NCI-H2196 (cell line): ENCODE measurements at regions not wholly inside any gene's neighbourhood (a gene's known extent, or its start where the extent isn't known, plus 50 kb on each side); places are given as distances from the start of the nearest gene placed in this dataset.
"Not testable (repeated sequence)": the region's sequence is repeated elsewhere in the genome, so short reads cannot be mapped to it uniquely, and the experiment has no call there.

ENCODE experiments used
- DNase-seq: peaks from one replicate; lab custom pipeline; 2025; ENCODE audit not compliant: unreplicated experiment; lab: John Stamatoyannopoulos, UW

DNA sequence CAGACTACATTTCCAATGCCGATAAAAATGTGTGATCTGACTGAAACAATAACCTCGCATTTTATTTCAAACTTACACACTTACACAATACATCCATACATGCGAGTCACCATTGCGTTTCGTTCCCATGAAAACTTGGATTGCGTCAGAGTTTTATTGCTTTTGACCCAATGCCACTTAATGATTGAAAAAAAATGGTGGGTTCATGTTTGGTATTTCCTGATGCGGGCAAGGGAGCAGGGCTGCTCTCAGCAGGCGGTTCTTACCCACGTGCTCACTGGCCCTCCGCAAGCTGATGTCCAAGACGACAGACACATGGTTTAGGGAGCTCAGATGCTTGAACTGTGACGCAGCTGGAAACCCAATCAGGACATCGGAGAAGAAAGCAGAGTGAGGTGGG, 281.0 kb upstream of the SULF2 start:
- no peak for DNase-seq

DNA sequence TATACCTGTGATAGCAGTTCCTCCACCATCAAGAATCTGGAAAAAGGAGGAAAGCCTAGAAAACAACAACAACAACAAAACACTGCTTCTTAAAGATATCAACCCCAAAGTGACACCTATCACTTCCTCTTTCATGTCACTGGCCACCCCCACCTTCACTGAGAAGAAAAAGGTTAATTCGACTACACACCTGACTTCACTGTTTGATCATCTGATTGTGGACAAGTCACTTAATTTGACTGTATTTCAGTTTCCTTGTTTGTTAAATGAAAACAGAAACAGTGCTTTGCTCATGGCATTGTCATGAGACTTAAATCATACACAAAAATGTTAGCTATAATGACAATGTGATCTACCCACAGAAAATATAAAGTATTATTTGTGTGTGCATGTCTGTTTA, 280.6 kb upstream of the SULF2 start:
- no peak for DNase-seq

DNA sequence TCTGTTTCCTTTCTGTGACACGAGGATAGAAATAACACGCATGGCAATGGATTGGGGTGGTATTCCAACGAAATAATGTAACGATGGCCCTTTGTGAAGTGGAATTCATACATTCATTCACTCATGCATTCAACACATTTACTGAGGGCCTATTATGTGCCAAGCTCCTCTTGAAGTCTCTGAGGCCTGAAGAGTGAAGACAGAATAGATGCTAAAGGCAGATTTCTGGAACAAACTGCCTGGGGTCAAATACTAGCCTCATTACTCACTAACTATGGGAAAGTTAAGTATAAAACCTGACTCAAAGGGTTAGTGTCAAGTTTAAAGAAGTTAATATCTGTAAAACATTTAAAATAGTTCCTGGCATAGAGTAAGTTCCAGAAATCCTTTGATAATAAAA, 279.6 kb upstream of the SULF2 start:
- DNase-seq, result no peak

DNA sequence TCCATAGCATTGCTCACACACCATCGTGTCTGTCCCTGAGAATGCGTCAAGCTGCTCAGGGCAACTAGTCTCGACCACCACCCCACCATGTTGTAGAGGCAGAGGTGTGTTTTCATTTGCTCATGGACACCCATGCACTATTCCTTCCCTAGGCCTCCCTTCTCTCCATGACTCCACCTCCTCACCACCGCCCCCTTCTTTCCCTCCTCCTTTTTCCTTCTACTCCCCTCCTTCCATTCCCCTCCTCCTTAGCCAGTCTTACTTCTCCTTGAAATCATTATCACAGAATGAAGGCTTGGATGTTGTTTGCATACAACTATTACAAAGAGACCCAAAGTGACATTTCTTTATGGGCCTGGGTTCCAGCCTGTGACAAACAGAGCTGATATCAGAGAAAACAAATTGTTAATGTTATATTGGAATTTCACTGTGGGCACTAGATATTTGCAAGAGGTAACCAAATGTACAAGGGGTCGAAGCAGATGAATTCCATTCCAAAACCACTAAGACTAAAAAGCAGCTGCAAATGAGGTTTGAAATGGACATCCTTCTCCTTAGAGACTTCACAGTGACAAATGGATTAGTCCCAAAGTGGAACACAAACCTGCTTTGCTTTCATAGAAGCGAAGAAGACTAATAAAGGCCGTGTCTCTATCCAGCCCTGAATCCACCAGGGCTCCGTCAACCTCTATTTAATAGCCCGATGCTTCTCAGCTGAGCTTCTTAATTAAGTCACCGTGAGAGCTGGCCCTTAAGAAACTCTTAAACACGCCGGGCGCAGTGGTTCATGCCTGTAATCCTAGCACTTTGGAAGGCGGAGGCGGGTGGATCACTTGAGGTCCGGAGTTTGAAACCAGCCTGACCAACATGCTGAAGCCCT, 275.8 kb upstream of the SULF2 start:
- DNase-seq, result no peak

DNA sequence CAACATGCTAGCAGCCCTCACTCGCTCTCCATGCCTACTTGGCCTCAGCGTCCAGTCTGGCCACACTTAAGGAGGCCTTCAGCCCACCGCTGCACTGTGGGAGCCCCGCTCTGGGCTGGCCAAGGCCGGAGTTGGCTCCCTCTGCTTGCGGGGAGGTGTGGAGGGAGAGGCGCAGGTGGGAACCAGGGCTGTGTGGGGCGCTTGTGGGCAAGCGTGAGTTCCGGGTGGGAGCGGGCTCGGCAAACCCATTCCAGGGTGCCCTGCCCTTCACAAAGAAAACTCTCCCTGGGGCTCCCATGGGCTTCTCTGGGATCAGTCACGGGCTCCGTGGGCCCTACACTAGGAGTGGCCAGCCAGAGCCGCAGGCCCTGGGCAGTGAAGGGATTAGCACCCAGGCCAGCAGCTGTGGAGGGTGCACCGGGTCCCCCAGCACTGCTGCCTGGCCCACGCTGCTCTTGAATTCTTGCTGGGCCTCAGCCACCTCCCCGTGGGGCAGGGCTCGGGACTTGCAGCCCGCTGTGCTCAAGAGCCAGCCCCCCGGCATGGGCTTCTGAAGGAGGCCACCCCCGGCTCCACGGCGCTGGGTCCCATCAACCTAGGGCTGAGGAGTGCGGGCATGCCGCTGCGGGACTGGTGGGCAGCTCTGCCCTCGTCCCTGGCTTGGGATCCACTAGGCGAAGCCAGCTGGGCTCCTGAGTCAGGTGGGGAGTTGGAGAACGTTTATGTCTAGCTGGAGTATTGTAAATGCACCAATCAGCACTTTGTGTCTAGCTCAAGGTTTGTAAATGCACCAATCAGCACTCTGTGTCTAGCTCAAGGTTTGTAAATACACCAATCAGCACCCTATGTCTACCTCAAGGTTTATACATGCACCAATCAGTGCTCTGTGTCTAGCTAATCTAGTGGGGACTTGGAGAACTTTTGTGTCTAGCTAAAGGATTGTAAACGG, 273.6 kb upstream of the SULF2 start:
- no peak for DNase-seq

DNA sequence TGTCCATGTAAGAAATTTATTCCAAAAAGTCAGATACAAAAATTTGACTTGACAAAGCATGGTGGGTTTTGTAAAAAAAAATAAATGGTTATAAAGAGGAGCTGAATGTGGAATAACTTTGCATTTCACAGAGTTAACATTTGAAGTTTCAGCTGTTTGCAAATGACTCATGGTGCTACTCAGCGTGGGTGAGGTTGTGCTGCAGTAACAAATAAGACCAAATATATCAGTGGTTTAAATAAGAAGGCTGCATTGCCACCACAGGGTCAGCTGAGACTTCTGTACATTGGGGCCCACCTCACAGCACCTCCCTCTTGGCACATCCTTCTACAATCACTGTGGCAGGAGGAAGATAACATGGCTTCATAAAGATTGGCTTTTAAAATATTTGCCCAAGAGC, 272.5 kb upstream of the SULF2 start:
- no peak for DNase-seq

DNA sequence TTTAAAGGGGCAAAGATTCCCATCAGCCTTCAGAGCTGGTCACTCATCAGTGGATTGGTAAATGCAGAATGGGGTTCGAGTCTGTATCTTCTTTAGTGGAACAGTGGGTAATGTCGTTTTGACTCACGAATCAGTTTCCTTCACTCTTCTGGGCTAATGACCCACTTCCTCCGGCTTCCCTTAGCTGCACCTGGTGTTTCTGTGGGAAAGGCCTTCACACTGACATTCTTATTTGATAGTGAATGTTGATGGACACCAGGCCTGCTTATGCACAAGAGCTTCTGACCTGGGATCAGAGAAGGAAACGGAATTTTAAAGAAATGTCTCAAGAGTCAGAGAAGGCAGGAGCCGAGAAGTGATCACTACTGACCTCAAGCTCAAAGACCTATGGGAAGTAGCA, 272.0 kb upstream of the SULF2 start:
- no peak for DNase-seq

DNA sequence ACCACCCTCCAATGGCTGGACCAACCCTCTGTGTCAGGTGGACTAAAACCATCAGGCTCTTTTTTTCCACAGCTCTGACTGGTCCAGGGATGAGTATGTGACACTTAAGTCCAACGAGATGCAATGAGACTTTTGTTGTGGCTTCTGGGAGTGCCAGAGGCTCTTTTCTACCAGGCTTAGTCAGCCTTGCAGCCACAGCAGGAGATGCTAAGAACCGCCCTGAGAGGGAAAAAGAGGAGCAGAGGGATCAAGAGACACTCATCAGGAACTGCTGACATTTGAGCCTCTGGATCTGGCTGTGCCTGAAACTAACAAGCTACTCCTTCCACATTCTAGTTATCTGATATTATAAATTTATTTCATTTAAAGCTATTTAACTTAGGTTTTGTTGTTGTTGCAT, 270.9 kb upstream of the SULF2 start:
- DNase-seq, result no peak

DNA sequence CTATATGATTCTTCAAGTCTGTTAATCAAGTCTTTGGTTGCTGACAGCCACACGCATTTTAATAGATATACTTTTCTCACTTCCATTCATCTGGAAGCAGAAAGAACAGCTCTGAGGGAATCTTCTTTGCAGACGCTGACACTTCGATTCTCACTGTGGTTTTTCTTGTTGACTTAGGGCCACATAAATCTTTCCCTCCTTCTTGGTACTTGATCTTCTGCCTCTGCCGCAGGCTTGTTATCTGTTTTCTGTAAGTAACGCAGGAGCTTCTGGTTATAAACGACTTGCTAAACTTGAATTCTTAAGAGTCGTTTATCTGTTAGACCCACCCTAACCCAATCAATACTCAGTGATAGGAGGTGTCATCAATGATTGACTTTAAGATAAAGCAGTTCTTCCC, 268.8 kb upstream of the SULF2 start:
- no peak for DNase-seq

DNA sequence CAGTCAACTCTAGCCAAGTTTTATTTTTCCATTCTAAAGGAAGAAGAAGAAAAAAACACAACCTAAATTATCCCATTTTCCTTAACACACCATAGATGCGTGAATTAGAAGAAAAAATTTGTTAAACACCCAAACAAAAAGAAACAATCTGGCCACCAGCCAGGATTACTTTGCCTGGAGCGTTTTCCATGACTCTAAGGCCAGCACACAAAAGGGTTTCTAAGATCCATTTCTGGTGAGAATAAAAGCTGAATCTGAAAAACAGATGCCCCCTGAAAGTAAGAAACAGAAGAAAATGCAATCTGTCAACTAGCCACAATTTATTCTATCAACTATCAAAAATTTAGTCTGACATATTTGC, 267.2 kb upstream of the SULF2 start:
- peak; percentile 37 for DNase-seq

DNA sequence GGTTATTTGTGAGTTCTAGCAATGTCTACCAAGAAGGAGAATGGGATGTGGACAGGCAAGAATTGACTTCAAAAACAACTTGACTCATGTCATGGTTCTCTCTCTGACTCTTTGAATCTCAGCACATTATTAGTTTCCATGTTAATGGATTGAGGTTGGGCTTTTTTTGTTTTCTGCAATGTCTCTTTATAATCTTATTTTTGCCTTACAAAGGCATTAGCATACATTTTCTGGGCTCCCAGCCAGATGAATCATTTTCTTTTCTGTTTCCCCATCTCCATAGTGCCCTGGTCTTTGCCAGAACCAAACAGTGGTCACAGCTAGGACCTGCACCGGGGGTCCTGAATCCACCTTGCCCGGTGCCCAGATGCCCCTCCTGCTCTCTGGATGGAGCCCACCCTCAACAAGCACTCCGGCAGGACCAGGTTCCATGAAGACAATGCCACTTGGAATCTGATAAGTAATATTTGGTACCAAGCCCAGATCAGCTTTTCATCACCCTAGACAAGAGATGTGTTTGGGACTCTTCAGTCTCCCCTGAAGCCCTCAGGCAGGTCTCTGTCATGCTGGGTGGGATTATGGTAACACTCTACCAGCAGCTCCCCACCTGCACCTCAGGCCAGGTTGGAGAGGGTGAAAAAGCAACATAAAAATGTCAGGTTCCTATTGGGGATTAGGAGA, 266.7 kb upstream of the SULF2 start:
- DNase-seq, result peak; percentile 58

DNA sequence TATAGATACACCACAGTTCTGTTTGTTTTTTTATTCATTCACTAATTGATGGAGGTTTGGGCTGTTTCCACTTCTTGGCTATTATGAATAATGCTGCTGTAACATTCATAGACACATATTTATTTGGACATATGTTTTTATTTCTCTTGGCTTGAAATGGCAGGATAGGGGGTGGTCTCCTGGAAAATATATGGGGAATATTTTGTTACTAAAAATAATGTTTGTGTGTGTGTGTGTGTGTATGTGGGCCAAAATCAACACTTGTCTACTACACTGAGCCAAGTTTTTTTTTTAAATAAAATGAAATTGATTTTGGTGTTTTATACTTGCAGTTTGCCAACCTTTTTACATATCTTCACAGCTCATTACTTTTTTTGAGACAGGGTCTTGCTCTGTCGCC, 264.4 kb upstream of the SULF2 start:
- no peak for DNase-seq

DNA sequence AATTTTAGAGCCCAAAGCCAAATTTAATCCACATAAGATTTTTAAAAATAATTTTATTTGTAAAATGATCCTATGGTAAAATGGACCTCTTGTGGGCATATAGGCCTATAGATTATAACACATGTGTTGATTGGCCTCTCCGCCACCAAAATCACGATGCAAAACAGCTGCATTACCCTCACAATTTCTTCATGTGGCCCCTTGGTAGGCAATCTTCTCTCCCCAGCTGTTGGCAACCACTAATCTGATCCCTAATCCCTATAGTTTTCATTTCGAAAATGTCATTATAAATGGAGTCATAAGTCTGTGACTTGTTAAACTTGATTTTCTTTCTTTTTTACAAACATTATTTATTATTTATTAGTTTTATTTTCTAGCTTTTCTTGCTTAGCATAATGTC, 263.9 kb upstream of the SULF2 start:
- DNase-seq, result no peak

DNA sequence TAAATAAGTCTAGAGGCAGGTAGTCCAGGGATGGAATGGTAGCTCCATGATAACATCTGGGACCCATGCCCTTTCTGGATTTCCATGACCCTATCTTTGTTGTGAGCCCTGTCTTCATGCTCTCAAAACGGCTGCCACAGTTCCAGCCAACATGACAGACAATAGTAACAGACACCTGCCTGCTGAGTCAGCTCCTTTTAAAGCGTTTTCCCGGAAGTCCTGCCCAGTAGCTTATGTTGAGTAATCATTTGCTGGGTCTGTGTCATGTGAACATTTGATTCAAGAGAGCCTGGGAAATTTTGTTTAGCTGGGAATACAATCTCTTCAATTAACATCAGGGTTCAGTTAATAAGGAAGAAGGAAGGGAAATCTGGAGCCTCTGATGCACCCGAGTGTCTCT, 262.2 kb upstream of the SULF2 start:
- DNase-seq, result no peak

DNA sequence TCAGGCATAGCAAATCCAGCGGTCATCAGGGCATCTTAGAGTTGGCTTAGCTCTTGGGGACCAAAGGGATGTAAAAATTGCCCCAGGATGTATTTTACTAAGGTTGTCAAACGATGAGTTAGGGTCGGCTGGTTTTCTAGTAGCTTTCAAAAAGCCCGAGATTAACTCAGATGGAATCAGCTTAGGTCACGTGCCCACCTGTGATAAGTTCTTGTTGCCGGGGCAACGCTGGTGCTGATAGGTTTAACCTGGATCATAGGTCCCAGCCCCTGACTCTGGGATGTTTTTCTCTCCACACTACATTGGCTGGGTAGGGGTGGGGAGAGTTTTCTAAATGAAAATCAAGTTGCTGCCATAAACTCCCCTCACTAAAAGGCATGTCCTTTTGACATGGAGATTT, 257.3 kb upstream of the SULF2 start:
- DNase-seq, result no peak

DNA sequence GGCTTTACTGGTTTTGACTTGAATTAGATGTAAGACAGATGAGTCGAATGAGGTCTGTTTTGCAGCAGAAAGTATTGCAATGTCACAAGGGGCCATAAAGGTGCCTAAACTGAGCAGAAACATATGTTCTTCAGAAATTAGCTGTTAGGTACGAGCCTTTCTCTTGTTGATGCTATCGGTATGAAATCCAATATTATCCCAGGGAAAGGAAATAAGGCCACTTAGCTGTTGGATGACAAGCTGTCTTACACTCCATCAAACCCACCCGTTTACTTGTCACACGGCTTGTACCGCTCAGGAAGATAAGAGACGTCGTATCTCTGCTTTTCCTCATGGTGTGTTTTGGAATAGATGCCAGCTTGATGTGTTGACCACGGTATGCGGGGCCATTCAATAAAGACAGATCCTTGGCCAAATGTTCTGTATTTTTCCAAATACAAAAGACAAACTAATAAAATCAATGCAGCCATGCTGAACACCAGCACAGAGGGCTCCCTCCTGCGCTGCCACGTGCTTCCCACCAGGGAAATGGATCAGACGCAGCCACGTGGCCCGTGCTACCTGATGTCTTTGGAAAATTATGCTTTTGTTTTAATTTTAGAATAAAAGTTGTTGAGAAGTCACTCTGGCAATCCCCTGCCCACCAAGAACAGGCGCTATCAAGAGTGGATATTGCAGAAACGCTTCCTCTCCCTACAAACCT, 255.9 kb upstream of the SULF2 start:
- no peak for DNase-seq

DNA sequence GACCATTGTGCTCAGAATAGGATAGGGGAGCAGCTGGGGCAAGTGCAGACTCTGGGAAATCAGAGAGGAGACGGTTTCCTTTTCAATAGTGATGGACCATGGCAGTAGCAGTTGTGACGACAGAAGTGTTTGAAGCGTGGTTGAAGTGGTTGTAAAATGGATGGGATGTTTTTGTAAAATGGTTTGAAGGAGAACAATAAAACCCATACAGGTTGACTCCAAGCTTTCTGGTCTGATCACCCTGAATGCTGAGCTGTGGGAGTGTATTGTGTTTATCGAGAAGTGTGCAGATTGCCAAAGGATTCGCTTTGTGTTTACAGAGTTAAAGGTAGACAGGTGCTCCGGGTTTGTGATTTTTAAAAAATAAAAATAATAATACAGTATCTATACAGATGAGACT, 255.2 kb upstream of the SULF2 start:
- peak; percentile 26 for DNase-seq

DNA sequence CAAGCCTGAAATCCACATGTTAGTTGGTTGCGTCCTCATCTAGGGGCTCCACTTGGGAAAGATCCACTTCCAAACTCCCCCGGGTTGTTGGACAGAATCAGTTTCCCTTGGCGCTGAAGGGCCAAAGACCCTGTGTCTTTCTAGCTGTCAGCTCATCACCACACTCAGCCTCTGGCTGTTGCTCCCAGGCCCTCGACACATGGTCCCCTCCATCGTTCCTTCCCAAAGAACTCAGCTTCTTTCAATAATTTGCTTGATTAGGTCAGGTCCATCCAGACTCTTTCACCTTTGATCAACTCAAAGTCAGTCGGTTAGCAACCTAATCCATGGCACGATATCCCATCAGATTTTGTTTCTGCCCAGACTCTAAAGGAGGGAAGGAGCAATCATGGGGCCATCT, 254.8 kb upstream of the SULF2 start:
- no peak for DNase-seq

DNA sequence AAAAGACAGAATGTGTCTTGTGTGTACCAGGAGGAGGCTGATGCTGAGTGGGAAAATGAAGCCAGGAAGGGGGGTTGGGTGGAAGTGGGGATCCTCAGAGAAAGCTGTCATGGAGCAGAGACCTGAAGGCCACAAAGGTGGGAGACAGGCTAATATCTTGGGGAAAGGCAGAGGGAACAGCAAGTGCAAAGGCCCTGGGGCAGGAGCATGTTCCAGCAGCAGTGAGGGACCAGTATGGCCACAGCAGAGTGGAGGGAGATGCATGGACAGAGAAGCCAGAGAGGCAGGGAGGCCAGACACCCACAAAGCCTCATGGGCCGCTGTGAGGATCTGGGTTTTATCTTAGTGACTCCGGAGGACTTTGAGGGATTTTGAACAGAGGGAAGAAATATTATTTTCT, 254.2 kb upstream of the SULF2 start:
- DNase-seq, result no peak

DNA sequence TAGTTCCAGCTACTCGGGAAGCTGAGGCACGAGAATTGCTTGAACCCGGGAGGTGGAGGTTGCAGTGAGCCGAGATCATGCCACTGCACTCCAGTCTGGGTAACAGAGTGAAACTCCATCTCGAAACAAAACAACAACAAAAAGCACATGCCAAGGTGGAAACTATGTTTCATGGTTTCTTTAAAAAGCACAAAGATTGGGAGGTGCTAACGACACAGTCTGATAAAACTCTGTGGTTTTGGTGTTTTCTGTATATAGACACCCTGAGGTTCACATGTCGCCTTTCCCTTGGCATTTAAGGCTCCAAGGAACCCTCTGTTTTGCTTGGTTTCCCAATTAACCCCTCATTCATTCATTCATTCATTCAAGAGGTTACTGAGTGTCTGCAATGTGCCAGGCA, 253.4 kb upstream of the SULF2 start:
- no peak for DNase-seq

DNA sequence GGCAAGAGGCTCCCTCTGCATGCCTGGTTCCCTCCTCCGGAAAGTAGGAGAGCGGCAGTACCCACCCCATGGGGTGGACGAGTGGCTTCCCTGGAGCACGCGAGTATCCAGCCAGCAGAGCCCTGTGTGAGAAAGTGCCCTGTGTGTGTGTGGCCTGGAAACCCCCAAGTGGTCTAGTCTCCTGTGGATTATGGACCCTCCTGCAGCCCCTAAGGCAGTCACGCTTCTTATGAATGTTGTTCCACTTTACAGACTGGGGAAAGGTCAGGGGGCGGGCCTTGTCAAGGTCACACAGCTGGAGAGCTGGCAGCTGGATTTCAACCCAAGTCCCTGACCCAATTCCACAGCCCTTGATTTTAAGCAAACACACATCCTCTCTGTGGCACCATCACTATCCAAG, 252.5 kb upstream of the SULF2 start:
- not testable (repeated sequence) for DNase-seq
